Peyer's patch (tissue), 4 donors: ENCODE measurements at regions not wholly inside any gene's neighbourhood (a gene's known extent, or its start where the extent isn't known, plus 50 kb on each side); places are given as distances from the start of the nearest gene placed in this dataset.

ENCODE experiments used
- DNase-seq, 3 donors: peaks; one replicate each; pipeline ENCODE4 v3.0.0-alpha.2; 2017 to 2019
- H3K27ac ChIP-seq, 4 donors: fragments of 200-600 bp; sonication (generic); one replicate each; pipeline ENCODE4 v1.5.1; 2016 to 2019
- H3K27me3 ChIP-seq, 2 donors: fragments of 200-600 bp; sonication (generic); one replicate each; pipeline ENCODE4 v1.5.1; 2019
- H3K36me3 ChIP-seq, 3 donors: fragments of 200-600 bp; sonication (generic); one replicate each; pipeline ENCODE4 v1.5.1; 2016 to 2019
- H3K4me1 ChIP-seq, 4 donors: fragments of 200-600 bp; sonication (generic); one replicate each; pipeline ENCODE4 v1.5.1; 2016 to 2019
- H3K4me3 ChIP-seq, 4 donors: fragments of 200-600 bp; sonication (generic); 1 replicate in 3 of 4; 2 replicates in 1 of 4; pipeline ENCODE4 v1.5.1; 2016 to 2019; ENCODE audit warnings: mild to moderate bottlenecking in 1 of 4
- H3K9me3 ChIP-seq, 4 donors: fragments of 200-600 bp; sonication (generic); one replicate each; pipeline ENCODE4 v1.5.1; 2016 to 2019; ENCODE audit warnings: mild to moderate bottlenecking in 1 of 4
- POLR2A ChIP-seq, 2 donors: fragments of 450-650 bp; IDR thresholded peaks; one replicate each; pipeline ENCODE4 v1.5.1; 2017; ENCODE audit warnings: antibody characterized with exemption in 2 of 2, mild to moderate bottlenecking in 2 of 2, moderate library complexity in 2 of 2
- TF ChIP-seq, protein P1 (sequence below), 6 experiments: fragments of 450-650 bp in 4 of 6; fragments of 200-600 bp in 2 of 6; sonication (generic) in 1 of 6; IDR thresholded peaks; one replicate each; pipeline ENCODE4 v1.5.1; 2017 to 2019; ENCODE audit warnings: antibody characterized with exemption in 6 of 6, mild to moderate bottlenecking in 3 of 6, moderate library complexity in 1 of 6

- no peaks in the 10 kb centered on the region for H3K27me3 ChIP-seq
- H3K27ac ChIP-seq: no peak overlapping the region
- no peak overlapping the region for H3K4me3 ChIP-seq
- H3K4me1 ChIP-seq: no peaks in the 10 kb centered on the region
- H3K9me3 ChIP-seq: no peaks in the 10 kb centered on the region
- H3K36me3 ChIP-seq: no peaks in the 10 kb centered on the region
- TF ChIP-seq POLR2A (IDR thresholded peaks at IDR 0.05): no peak
- TF ChIP-seq, protein P1, sequence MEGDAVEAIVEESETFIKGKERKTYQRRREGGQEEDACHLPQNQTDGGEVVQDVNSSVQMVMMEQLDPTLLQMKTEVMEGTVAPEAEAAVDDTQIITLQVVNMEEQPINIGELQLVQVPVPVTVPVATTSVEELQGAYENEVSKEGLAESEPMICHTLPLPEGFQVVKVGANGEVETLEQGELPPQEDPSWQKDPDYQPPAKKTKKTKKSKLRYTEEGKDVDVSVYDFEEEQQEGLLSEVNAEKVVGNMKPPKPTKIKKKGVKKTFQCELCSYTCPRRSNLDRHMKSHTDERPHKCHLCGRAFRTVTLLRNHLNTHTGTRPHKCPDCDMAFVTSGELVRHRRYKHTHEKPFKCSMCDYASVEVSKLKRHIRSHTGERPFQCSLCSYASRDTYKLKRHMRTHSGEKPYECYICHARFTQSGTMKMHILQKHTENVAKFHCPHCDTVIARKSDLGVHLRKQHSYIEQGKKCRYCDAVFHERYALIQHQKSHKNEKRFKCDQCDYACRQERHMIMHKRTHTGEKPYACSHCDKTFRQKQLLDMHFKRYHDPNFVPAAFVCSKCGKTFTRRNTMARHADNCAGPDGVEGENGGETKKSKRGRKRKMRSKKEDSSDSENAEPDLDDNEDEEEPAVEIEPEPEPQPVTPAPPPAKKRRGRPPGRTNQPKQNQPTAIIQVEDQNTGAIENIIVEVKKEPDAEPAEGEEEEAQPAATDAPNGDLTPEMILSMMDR (IDR thresholded peaks at IDR 0.05): no peak
- DNase-seq: no peak
Measured at GRCh38 chr2:106296182-106296815, 102.2 kb upstream of the UXS1 start.

- Histone ChIP-seq H3K4me1 (no peaks in the 10 kb centered on the region), H3K27ac (no peak overlapping the region), H3K27me3 (no peaks in the 10 kb centered on the region), H3K4me3 (no peak overlapping the region), H3K9me3 (no peaks in the 10 kb centered on the region), H3K36me3 (no peaks in the 10 kb centered on the region)
- TF ChIP-seq, protein P1 (IDR thresholded peaks at IDR 0.05): no peak
- TF ChIP-seq POLR2A (IDR thresholded peaks at IDR 0.05): no peak
- no peak for DNase-seq
Measured at GRCh38 chr2:106294182-106294581, 100.1 kb upstream of the UXS1 start.

DNA sequence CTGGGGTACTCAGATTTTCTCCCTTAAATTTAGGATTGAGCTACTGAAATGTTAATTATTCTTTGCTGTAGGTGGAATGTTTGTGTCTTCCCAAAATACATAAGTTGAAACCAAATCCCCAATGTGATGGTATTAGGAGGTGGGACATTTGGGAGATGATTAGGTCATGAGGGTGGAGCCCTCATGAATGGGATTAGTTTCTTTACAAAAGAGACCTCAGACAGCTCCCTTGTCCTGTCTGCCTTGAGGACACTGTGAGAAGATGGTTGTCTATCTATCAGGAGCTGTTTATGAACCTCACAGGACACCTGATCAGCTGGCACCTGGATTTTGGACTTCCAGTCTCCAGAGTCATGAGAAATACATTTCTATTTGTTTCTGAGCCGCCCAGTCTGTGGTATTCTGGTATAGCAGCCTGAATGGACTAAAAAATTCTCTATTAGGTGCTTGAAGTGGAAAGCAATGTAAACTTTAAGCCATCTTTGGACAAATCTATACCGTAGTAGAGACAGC is 99.2 kb upstream of the UXS1 start:
- no peak overlapping the region for H3K4me3 ChIP-seq
- H3K4me1 ChIP-seq: no peaks in the 10 kb centered on the region
- DNase-seq: no peak
- no peak overlapping the region for H3K27ac ChIP-seq
- TF ChIP-seq, protein P1 (IDR thresholded peaks at IDR 0.05): no peak
- no peak for TF ChIP-seq POLR2A (IDR thresholded peaks at IDR 0.05)
- H3K36me3 ChIP-seq: no peaks in the 10 kb centered on the region
- no peaks in the 10 kb centered on the region for H3K27me3 ChIP-seq
- no peaks in the 10 kb centered on the region for H3K9me3 ChIP-seq

DNA sequence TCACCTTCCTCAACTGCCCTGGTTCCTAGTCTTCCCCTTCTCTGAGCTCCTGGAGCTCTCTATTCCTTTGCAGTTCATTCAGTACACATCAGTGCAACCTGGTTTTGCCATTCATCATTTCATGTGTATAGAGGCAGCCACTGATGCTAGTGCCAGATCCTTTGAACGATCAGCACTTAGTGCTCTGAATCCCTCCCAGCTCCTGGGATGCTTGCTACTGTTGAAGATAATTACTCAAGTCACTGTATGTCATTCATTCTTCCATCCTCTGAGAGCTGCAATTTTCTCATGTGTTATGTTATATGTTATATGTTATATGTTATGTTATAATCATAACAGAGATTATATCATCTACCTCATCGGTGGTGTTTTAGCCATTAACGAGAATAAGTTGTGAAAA is 98.5 kb upstream of the UXS1 start:
- no peak for DNase-seq
- no peaks in the 10 kb centered on the region for H3K36me3 ChIP-seq
- no peaks in the 10 kb centered on the region for H3K9me3 ChIP-seq
- TF ChIP-seq, protein P1 (IDR thresholded peaks at IDR 0.05): no peak
- no peak for TF ChIP-seq POLR2A (IDR thresholded peaks at IDR 0.05)
- H3K4me1 ChIP-seq: no peaks in the 10 kb centered on the region
- H3K27ac ChIP-seq: no peak overlapping the region
- H3K27me3 ChIP-seq: no peaks in the 10 kb centered on the region
- H3K4me3 ChIP-seq: no peak overlapping the region

DNA sequence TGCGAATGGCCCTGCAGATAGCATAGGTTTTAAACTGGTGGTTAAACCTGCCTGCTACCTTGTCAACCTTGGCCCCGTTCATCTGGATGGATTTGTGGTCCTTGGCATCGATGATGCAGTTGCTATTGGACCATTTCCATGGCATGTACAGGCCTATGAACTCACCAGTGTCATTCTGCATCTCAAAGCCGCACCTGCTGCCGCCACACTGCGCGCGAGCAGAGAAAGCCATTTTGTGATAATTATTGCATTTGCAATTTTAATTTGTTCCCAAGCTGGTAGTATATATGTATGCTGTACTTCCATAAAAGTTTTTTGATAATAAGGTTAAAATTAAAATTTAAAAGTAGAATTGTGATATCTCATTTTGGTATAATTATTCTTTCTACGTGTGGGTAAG is 94.8 kb upstream of the UXS1 start:
- Histone ChIP-seq H3K4me3 (no peak overlapping the region), H3K27me3 (no peaks in the 10 kb centered on the region), H3K4me1 (no peaks in the 10 kb centered on the region), H3K9me3 (no peaks in the 10 kb centered on the region), H3K36me3 (no peaks in the 10 kb centered on the region), H3K27ac (no peak overlapping the region)
- no peak for TF ChIP-seq POLR2A (IDR thresholded peaks at IDR 0.05)
- TF ChIP-seq, protein P1 (IDR thresholded peaks at IDR 0.05): no peak
- DNase-seq: no peak
